ENCODE measurements at regions not wholly inside any gene's neighbourhood (a gene's known extent, or its start where the extent isn't known, plus 50 kb on each side); places are given as distances from the start of the nearest gene placed in this dataset.

- TF ChIP-seq EZH2phosphoT487 (IDR thresholded peaks at IDR 0.05; ENCODE audit: low read length), result no peak
- no peak for TF ChIP-seq CTCF (IDR thresholded peaks at IDR 0.05; ENCODE audit: low read length)
These were observed 145.6 kb upstream of the GATB start for GRCh38 chr4:151906438-151906837.
